Epithelial cell of proximal tubule (primary cell): ENCODE measurements at regions not wholly inside any gene's neighbourhood (a gene's known extent, or its start where the extent isn't known, plus 50 kb on each side); places are given as distances from the start of the nearest gene placed in this dataset.

Source experiments
- DNase-seq: peaks from one replicate; pipeline ENCODE4 v3.0.0-alpha.2; 2011; ENCODE audit warnings: low read depth
- H3K4me3 ChIP-seq: 2 replicates; pipeline ENCODE4 v1.5.1; 2011; ENCODE audit warnings: low read depth, mild to moderate bottlenecking, low read length
- CTCF ChIP-seq: conservative IDR thresholded peaks from 2 replicates; pipeline ENCODE4 v1.5.1; 2012; ENCODE audit warnings: low read depth, mild to moderate bottlenecking, low read length

- no peak for DNase-seq
- H3K4me3 ChIP-seq, result no peak overlapping the region
- TF ChIP-seq CTCF, result no peak
Observed at GRCh38 chr3:144381607-144382006, 410.0 kb downstream of the DIPK2A start.

GRCh38 chr3:144384241-144384979 is 412.8 kb downstream of the DIPK2A start:
- TF ChIP-seq CTCF, result no peak
- no peak overlapping the region for H3K4me3 ChIP-seq

GRCh38 chr3:144390786-144391185 is 419.2 kb downstream of the DIPK2A start:
- no peak for TF ChIP-seq CTCF
- no peak overlapping the region for H3K4me3 ChIP-seq

More at GRCh38 chr3:144384241-144384979, 412.8 kb downstream of the DIPK2A start:
- DNase-seq, result no peak

GRCh38 chr3:144391236-144391635 is 419.6 kb downstream of the DIPK2A start:
- no peak for TF ChIP-seq CTCF
- DNase-seq, result no peak
- no peak overlapping the region for H3K4me3 ChIP-seq

More at GRCh38 chr3:144390786-144391185, 419.2 kb downstream of the DIPK2A start:
- DNase-seq, result no peak

- TF ChIP-seq CTCF, result no peak
- no peak for DNase-seq
- no peak overlapping the region for H3K4me3 ChIP-seq
Observed at GRCh38 chr3:144394032-144394431, 422.4 kb downstream of the DIPK2A start.

GRCh38 chr3:144402430-144402829 is 430.8 kb downstream of the DIPK2A start:
- H3K4me3 ChIP-seq, result no peak overlapping the region
- no peak for TF ChIP-seq CTCF
- DNase-seq, result no peak

- no peak for TF ChIP-seq CTCF
- no peak for DNase-seq
- no peak overlapping the region for H3K4me3 ChIP-seq
Observed at GRCh38 chr3:144403040-144403457, 431.4 kb downstream of the DIPK2A start.
